ENCODE measurements at regions not wholly inside any gene's neighbourhood (a gene's known extent, or its start where the extent isn't known, plus 50 kb on each side); places are given as distances from the start of the nearest gene placed in this dataset.

GRCh38 chr20:60480950-60481742 is 522.9 kb downstream of the CDH26 start:
- Mint-ChIP-seq H3K4me1 (ENCODE audit: low read depth) (no peaks in the 10 kb centered on the region), H3K9me3 (no peaks in the 10 kb centered on the region), H3K27me3 (peaks cover 2% of the 10 kb centered on the region), H3K4me3 (no peak overlapping the region), H3K27ac (no peak overlapping the region), H3K36me3 (ENCODE audit: low read depth) (no peaks in the 10 kb centered on the region)
- no peak for DNase-seq

- Mint-ChIP-seq H3K27me3 (peaks cover 2% of the 10 kb centered on the region), H3K9me3 (no peaks in the 10 kb centered on the region), H3K27ac (no peak overlapping the region), H3K36me3 (ENCODE audit: low read depth) (no peaks in the 10 kb centered on the region), H3K4me1 (ENCODE audit: low read depth) (no peaks in the 10 kb centered on the region), H3K4me3 (no peak overlapping the region)
- DNase-seq, result no peak
Measured at GRCh38 chr20:60481743-60482133, 523.5 kb downstream of the CDH26 start.

- Mint-ChIP-seq H3K4me3 (no peak overlapping the region), H3K36me3 (ENCODE audit: low read depth) (no peaks in the 10 kb centered on the region), H3K4me1 (ENCODE audit: low read depth) (no peaks in the 10 kb centered on the region), H3K9me3 (no peaks in the 10 kb centered on the region), H3K27me3 (peaks cover 2% of the 10 kb centered on the region), H3K27ac (no peak overlapping the region)
- no peak for DNase-seq
Measured at GRCh38 chr20:60482221-60483008, 524.2 kb downstream of the CDH26 start.

- Mint-ChIP-seq H3K27ac (no peak overlapping the region), H3K9me3 (no peaks in the 10 kb centered on the region), H3K4me1 (ENCODE audit: low read depth) (no peaks in the 10 kb centered on the region), H3K4me3 (no peak overlapping the region), H3K36me3 (ENCODE audit: low read depth) (no peaks in the 10 kb centered on the region), H3K27me3 (peaks cover 2% of the 10 kb centered on the region)
- DNase-seq, result no peak
Measured at GRCh38 chr20:60483371-60483770, 525.1 kb downstream of the CDH26 start.

- Mint-ChIP-seq H3K4me3 (no peak overlapping the region), H3K36me3 (ENCODE audit: low read depth) (no peaks in the 10 kb centered on the region), H3K27me3 (peaks cover 2% of the 10 kb centered on the region), H3K9me3 (no peaks in the 10 kb centered on the region), H3K27ac (no peak overlapping the region), H3K4me1 (ENCODE audit: low read depth) (no peaks in the 10 kb centered on the region)
- DNase-seq, result no peak
Measured at GRCh38 chr20:60484316-60484715, 526.1 kb downstream of the CDH26 start.

- Mint-ChIP-seq H3K4me1 (ENCODE audit: low read depth) (no peaks in the 10 kb centered on the region), H3K4me3 (no peak overlapping the region), H3K27ac (no peak overlapping the region), H3K9me3 (no peaks in the 10 kb centered on the region), H3K27me3 (peaks cover 2% of the 10 kb centered on the region), H3K36me3 (ENCODE audit: low read depth) (no peaks in the 10 kb centered on the region)
- no peak for DNase-seq
Measured at GRCh38 chr20:60485012-60485760, 527.0 kb downstream of the CDH26 start.

- no peak overlapping the region for H3K27ac Mint-ChIP-seq
- no peaks in the 10 kb centered on the region for H3K4me1 Mint-ChIP-seq (ENCODE audit: low read depth)
- H3K27me3 Mint-ChIP-seq, result peaks cover 2% of the 10 kb centered on the region
- H3K4me3 Mint-ChIP-seq, result no peak overlapping the region
- no peak for DNase-seq
- H3K9me3 Mint-ChIP-seq, result no peaks in the 10 kb centered on the region
- H3K36me3 Mint-ChIP-seq (ENCODE audit: low read depth), result no peaks in the 10 kb centered on the region
Measured at GRCh38 chr20:60486315-60486714, 528.1 kb downstream of the CDH26 start.

- Mint-ChIP-seq H3K4me3 (no peak overlapping the region), H3K27me3 (peaks cover 2% of the 10 kb centered on the region), H3K36me3 (ENCODE audit: low read depth) (no peaks in the 10 kb centered on the region), H3K4me1 (ENCODE audit: low read depth) (no peaks in the 10 kb centered on the region), H3K9me3 (no peaks in the 10 kb centered on the region), H3K27ac (no peak overlapping the region)
- no peak for DNase-seq
Measured at GRCh38 chr20:60486937-60487336, 528.7 kb downstream of the CDH26 start.

- no peak overlapping the region for H3K4me3 Mint-ChIP-seq
Measured at GRCh38 chr20:60490217-60491050, 532.2 kb downstream of the CDH26 start.

GRCh38 chr20:60491051-60491581 is 532.9 kb downstream of the CDH26 start:
- Mint-ChIP-seq H3K36me3 (ENCODE audit: low read depth) (no peaks in the 10 kb centered on the region), H3K27me3 (peaks cover 6% of the 10 kb centered on the region), H3K9me3 (no peaks in the 10 kb centered on the region), H3K27ac (no peak overlapping the region), H3K4me3 (no peak overlapping the region), H3K4me1 (ENCODE audit: low read depth) (no peaks in the 10 kb centered on the region)
- DNase-seq, result no peak

More at GRCh38 chr20:60490217-60491050, 532.2 kb downstream of the CDH26 start:
- Mint-ChIP-seq H3K36me3 (ENCODE audit: low read depth) (no peaks in the 10 kb centered on the region), H3K27ac (no peak overlapping the region), H3K27me3 (peaks cover 5% of the 10 kb centered on the region), H3K9me3 (no peaks in the 10 kb centered on the region), H3K4me1 (ENCODE audit: low read depth) (no peaks in the 10 kb centered on the region)
- no peak for DNase-seq

GRCh38 chr20:60494476-60494875 is 536.3 kb downstream of the CDH26 start:
- Mint-ChIP-seq H3K27me3 (peaks cover 6% of the 10 kb centered on the region), H3K4me3 (no peak overlapping the region), H3K9me3 (no peaks in the 10 kb centered on the region), H3K27ac (no peak overlapping the region), H3K36me3 (ENCODE audit: low read depth) (no peaks in the 10 kb centered on the region), H3K4me1 (ENCODE audit: low read depth) (no peaks in the 10 kb centered on the region)
- no peak for DNase-seq

- Mint-ChIP-seq H3K36me3 (ENCODE audit: low read depth) (no peaks in the 10 kb centered on the region), H3K4me1 (ENCODE audit: low read depth) (no peaks in the 10 kb centered on the region), H3K9me3 (no peaks in the 10 kb centered on the region), H3K27ac (no peak overlapping the region), H3K27me3 (peaks cover 6% of the 10 kb centered on the region), H3K4me3 (no peak overlapping the region)
- no peak for DNase-seq
Measured at GRCh38 chr20:60497298-60498035, 539.2 kb downstream of the CDH26 start.

GRCh38 chr20:60500038-60500701 is 541.9 kb downstream of the CDH26 start:
- no peak for DNase-seq
- H3K27ac Mint-ChIP-seq, result no peak overlapping the region
- H3K9me3 Mint-ChIP-seq, result no peaks in the 10 kb centered on the region
- H3K4me3 Mint-ChIP-seq, result no peak overlapping the region
- no peaks in the 10 kb centered on the region for H3K36me3 Mint-ChIP-seq (ENCODE audit: low read depth)
- H3K4me1 Mint-ChIP-seq (ENCODE audit: low read depth), result no peaks in the 10 kb centered on the region
- H3K27me3 Mint-ChIP-seq, result peaks cover 10% of the 10 kb centered on the region
